ENCODE measurements at regions not wholly inside any gene's neighbourhood (a gene's known extent, or its start where the extent isn't known, plus 50 kb on each side); places are given as distances from the start of the nearest gene placed in this dataset.

GRCh38 chr9:86854898-86855523, 92.3 kb downstream of the GAS1 start:
- Histone ChIP-seq H3K27ac (ENCODE audit: insufficient read depth, low read length) (no peak overlapping the region), H2BK20ac (ENCODE audit: low read depth, low read length) (no peak overlapping the region), H2AK9ac (replicated peaks; ENCODE audit: low read depth, low read length, poor library complexity) (no peak overlapping the region), H2BK5ac (ENCODE audit: low read depth, low read length, poor library complexity, severe bottlenecking) (no peak overlapping the region), H2AK5ac (ENCODE audit: low read depth, low read length) (no peak overlapping the region), H4K91ac (ENCODE audit: insufficient read depth, low read depth, low read length) (no peak overlapping the region), H3K18ac (ENCODE audit: low read depth, low read length) (no peak overlapping the region), H2AFZ (replicated peaks; ENCODE audit: low read length, poor library complexity) (no peak overlapping the region), H4K20me1 (ENCODE audit: insufficient read depth, low read length) (no peaks in the 10 kb centered on the region), H2BK120ac (ENCODE audit: low read depth, low read length) (no peak overlapping the region), H3K79me1 (ENCODE audit: low read depth in 1 of 2, low read length in 2 of 2) (no peaks in the 10 kb centered on the region), H3K23ac (ENCODE audit: low read depth, low read length) (no peak overlapping the region), H3K4me2 (ENCODE audit: low read depth, low read length) (no peak overlapping the region), H3K27me3 (ENCODE audit: control insufficient read depth, insufficient read depth, low read length) (peaks cover 5% of the 10 kb centered on the region; the same call in 1 of the 2 replicates), H3K4me3 (ENCODE audit: insufficient read depth, low read depth, low read length) (no peak overlapping the region), H4K8ac (ENCODE audit: low read depth in 2 of 2, low read length in 2 of 2) (no peak overlapping the region), H3K9me1 (ENCODE audit: insufficient read depth, low read length) (no peaks in the 10 kb centered on the region), H3K9me3 (ENCODE audit: control insufficient read depth, insufficient read depth, low read length) (no peaks in the 10 kb centered on the region), H3K4me1 (ENCODE audit: control insufficient read depth, insufficient read depth, low read length) (no peaks in the 10 kb centered on the region; the same call in 1 of the 2 replicates), H3K56ac (ENCODE audit: extremely low read depth, insufficient read depth, low read length) (no peak overlapping the region), H3K4ac (ENCODE audit: low read depth, low read length) (no peak overlapping the region), H3K36me3 (ENCODE audit: control insufficient read depth, insufficient read depth, low read length) (no peaks in the 10 kb centered on the region), H2BK15ac (ENCODE audit: low read depth, low read length) (no peak overlapping the region), H3K14ac (replicated peaks; ENCODE audit: low read depth, low read length) (no peak overlapping the region), H4K5ac (ENCODE audit: low read depth, low read length) (no peak overlapping the region), H3K9ac (ENCODE audit: low read depth, low read length) (no peak overlapping the region)
- ChIA-PET CTCF (interaction anchor here (0.6 to 0.7 kb wide), 4 partner anchors 11 to 1632 kb away, joined by 3 to 5 read pairs (median 4); no protein-coding TSS in a partner anchor), POLR2A (ENCODE audit: unreplicated experiment) (no interaction called here)
- peak; percentile 100 for ATAC-seq (ENCODE audit: low read depth)
- DNase-seq = peak; percentile 96
- 0% methylated on average over 1 of the region's 5 CpGs; no CpG with 5 or more reads in 1 of the 2 experiments for WGBS, 2 experiments (ENCODE audit: extremely low coverage in 2 of 2, insufficient read length in 1 of 2)
- dilution Hi-C loops (cut with HindIII; ENCODE audit: low sequenced_read_pairs, unreplicated experiment) = no loop called here
- TF ChIP-seq RFX5 (IDR thresholded peaks at IDR 0.05; ENCODE audit: low read depth, low read length) = no peak
- TF ChIP-seq CHD1 (IDR thresholded peaks at IDR 0.05; ENCODE audit: low read depth, low read length) = no peak
- TF ChIP-seq, protein P1, sequence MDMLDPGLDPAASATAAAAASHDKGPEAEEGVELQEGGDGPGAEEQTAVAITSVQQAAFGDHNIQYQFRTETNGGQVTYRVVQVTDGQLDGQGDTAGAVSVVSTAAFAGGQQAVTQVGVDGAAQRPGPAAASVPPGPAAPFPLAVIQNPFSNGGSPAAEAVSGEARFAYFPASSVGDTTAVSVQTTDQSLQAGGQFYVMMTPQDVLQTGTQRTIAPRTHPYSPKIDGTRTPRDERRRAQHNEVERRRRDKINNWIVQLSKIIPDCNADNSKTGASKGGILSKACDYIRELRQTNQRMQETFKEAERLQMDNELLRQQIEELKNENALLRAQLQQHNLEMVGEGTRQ (IDR thresholded peaks at IDR 0.05; ENCODE audit: low read depth, low read length) = no peak
- no peak for TF ChIP-seq BHLHE40 (IDR thresholded peaks at IDR 0.05; ENCODE audit: low read depth, low read length)
- no peak for TF ChIP-seq MAFK (IDR thresholded peaks at IDR 0.05; ENCODE audit: low read depth, low read length)
- no peak for TF ChIP-seq MXI1 (IDR thresholded peaks at IDR 0.05; ENCODE audit: borderline replicate concordance, low read depth, low read length)
- TF ChIP-seq NFE2L2 (IDR thresholded peaks at IDR 0.05; ENCODE audit: low read depth, low read length) = no peak
- no peak for TF ChIP-seq POLR2A (IDR thresholded peaks at IDR 0.05; ENCODE audit: low read depth, low read length)
- TF ChIP-seq ELK1 (IDR thresholded peaks at IDR 0.05; ENCODE audit: borderline replicate concordance, low read depth, low read length) = no peak
- TF ChIP-seq RCOR1 (IDR thresholded peaks at IDR 0.05; ENCODE audit: insufficient replicate concordance, low read length) = no peak
- TF ChIP-seq FOS (IDR thresholded peaks at IDR 0.05; ENCODE audit: low read depth, low read length) = no peak
- no peak for TF ChIP-seq MAZ (IDR thresholded peaks at IDR 0.05; ENCODE audit: borderline replicate concordance, low read depth, low read length)
- TF ChIP-seq SMC3 (IDR thresholded peaks at IDR 0.05; ENCODE audit: low read depth, low read length) = no peak
- TF ChIP-seq CEBPB (IDR thresholded peaks at IDR 0.05; ENCODE audit: low read depth, low read length) = no peak
- TF ChIP-seq, protein P2, sequence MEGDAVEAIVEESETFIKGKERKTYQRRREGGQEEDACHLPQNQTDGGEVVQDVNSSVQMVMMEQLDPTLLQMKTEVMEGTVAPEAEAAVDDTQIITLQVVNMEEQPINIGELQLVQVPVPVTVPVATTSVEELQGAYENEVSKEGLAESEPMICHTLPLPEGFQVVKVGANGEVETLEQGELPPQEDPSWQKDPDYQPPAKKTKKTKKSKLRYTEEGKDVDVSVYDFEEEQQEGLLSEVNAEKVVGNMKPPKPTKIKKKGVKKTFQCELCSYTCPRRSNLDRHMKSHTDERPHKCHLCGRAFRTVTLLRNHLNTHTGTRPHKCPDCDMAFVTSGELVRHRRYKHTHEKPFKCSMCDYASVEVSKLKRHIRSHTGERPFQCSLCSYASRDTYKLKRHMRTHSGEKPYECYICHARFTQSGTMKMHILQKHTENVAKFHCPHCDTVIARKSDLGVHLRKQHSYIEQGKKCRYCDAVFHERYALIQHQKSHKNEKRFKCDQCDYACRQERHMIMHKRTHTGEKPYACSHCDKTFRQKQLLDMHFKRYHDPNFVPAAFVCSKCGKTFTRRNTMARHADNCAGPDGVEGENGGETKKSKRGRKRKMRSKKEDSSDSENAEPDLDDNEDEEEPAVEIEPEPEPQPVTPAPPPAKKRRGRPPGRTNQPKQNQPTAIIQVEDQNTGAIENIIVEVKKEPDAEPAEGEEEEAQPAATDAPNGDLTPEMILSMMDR (conservative IDR thresholded peaks at IDR 0.05; ENCODE audit: low read depth, low read length) = no peak
- no peak for TF ChIP-seq RAD21 (IDR thresholded peaks at IDR 0.05; ENCODE audit: low read length)
- in situ Hi-C loops (cut with MboI; ENCODE audit: low sequenced_read_pairs) = no loop called here
- intact Hi-C loops (cut with micrococcal nuclease) = no loop called here
- no TSS peak for BruUV-seq (replicated peaks)
